H54 (cell line): ENCODE measurements at regions not wholly inside any gene's neighbourhood (a gene's known extent, or its start where the extent isn't known, plus 50 kb on each side); places are given as distances from the start of the nearest gene placed in this dataset.
"Not testable (repeated sequence)": the region's sequence is repeated elsewhere in the genome, so short reads cannot be mapped to it uniquely, and the experiment has no call there.

ENCODE experiments used
- DNase-seq: peaks from one replicate; pipeline ENCODE4 v3.0.0; 2011; ENCODE audit warnings: low spot score, mixed read lengths; ENCODE audit not compliant: insufficient read length
- FAIRE-seq: peaks from 3 replicates; lab custom pipeline; 2011; peaks lifted over from hg19 to GRCh38; lab: Jason Lieb, UNC
- POLR2A ChIP-seq: IDR thresholded peaks from 2 replicates; pipeline ENCODE4 v1.6.1; 2011; ENCODE audit warnings: low read depth, mild to moderate bottlenecking, low read length

GRCh38 chr13:61258185-61258584 is 157.5 kb downstream of the PCDH20 start:
- no peak for FAIRE-seq
- no peak for DNase-seq
- TF ChIP-seq POLR2A, result no peak

- FAIRE-seq, result no peak
- DNase-seq, result no peak
- no peak for TF ChIP-seq POLR2A
These were observed 160.4 kb downstream of the PCDH20 start for GRCh38 chr13:61255040-61255796.

- no peak for TF ChIP-seq POLR2A
- FAIRE-seq (no peak), DNase-seq (no peak)
These were observed 162.4 kb downstream of the PCDH20 start for GRCh38 chr13:61253105-61253877.

- TF ChIP-seq POLR2A, result no peak
These were observed 163.4 kb downstream of the PCDH20 start for GRCh38 chr13:61252213-61252612.

GRCh38 chr13:61247149-61247936 is 168.3 kb downstream of the PCDH20 start:
- no peak for FAIRE-seq
- TF ChIP-seq POLR2A, result no peak
- DNase-seq, result no peak

More at GRCh38 chr13:61252213-61252612, 163.4 kb downstream of the PCDH20 start:
- FAIRE-seq (no peak), DNase-seq (no peak)

- FAIRE-seq (no peak), DNase-seq (no peak)
- no peak for TF ChIP-seq POLR2A
These were observed 169.3 kb downstream of the PCDH20 start for GRCh38 chr13:61246351-61246750.

GRCh38 chr13:61215601-61216000 is 200.0 kb downstream of the PCDH20 start:
- TF ChIP-seq POLR2A, result no peak
- FAIRE-seq (no peak), DNase-seq (no peak)

GRCh38 chr13:61215116-61215515 is 200.5 kb downstream of the PCDH20 start:
- DNase-seq (no peak), FAIRE-seq (no peak)
- no peak for TF ChIP-seq POLR2A

- TF ChIP-seq POLR2A, result no peak
- no peak for DNase-seq
- FAIRE-seq, result no peak
These were observed 201.1 kb downstream of the PCDH20 start for GRCh38 chr13:61214551-61214950.

- not testable (repeated sequence) for FAIRE-seq, DNase-seq
These were observed 209.8 kb downstream of the PCDH20 start for GRCh38 chr13:61205898-61206297.

- DNase-seq, result no peak
- no peak for TF ChIP-seq POLR2A
- FAIRE-seq, result no peak
These were observed 211.6 kb downstream of the PCDH20 start for GRCh38 chr13:61204025-61204424.

GRCh38 chr13:61202042-61202441 is 213.6 kb downstream of the PCDH20 start:
- TF ChIP-seq POLR2A, result no peak
- DNase-seq (no peak), FAIRE-seq (no peak)

- FAIRE-seq (no peak), DNase-seq (no peak)
- TF ChIP-seq POLR2A, result no peak
These were observed 222.8 kb downstream of the PCDH20 start for GRCh38 chr13:61192826-61193225.

GRCh38 chr13:61188057-61188456 is 227.6 kb downstream of the PCDH20 start:
- no peak for DNase-seq
- no peak for FAIRE-seq
- TF ChIP-seq POLR2A, result no peak
